CD14-positive monocyte (primary cell): ENCODE measurements at regions not wholly inside any gene's neighbourhood (a gene's known extent, or its start where the extent isn't known, plus 50 kb on each side); places are given as distances from the start of the nearest gene placed in this dataset.

Experiments
- DNase-seq, 3 donors: peaks; one replicate each; pipeline ENCODE4 v3.0.0-alpha.2; 2011 to 2022
- H2AFZ ChIP-seq: 2 replicates; pipeline ENCODE4 v1.6.0; 2012; ENCODE audit warnings: mild to moderate bottlenecking, low read depth, low read length, inconsistent platforms; ENCODE audit not compliant: insufficient read depth, poor library complexity, severe bottlenecking
- H3K27ac ChIP-seq, 2 donors: 1 replicate in 1 of 2; 2 replicates in 1 of 2; pipeline ENCODE4 v1.5.1; 2012 to 2013; ENCODE audit warnings: low read length in 2 of 2, control low read depth in 1 of 2, inconsistent platforms in 1 of 2, low read depth in 1 of 2, mild to moderate bottlenecking in 1 of 2
- H3K27me3 ChIP-seq, 2 donors: one replicate each; pipeline versions ENCODE4 v1.6.0 to v1.6.1; 2011 to 2013; ENCODE audit warnings: low read length in 2 of 2; ENCODE audit not compliant: control insufficient read depth in 2 of 2, insufficient read depth in 2 of 2
- H3K36me3 ChIP-seq, 2 donors: replicated peaks in 1 of 2; 1 replicate in 1 of 2; 2 replicates in 1 of 2; pipeline versions ENCODE4 v1.5.1 to v1.6.1; 2012 to 2013; ENCODE audit warnings: low read length in 2 of 2, control low read depth in 1 of 2, inconsistent platforms in 1 of 2, mild to moderate bottlenecking in 1 of 2; ENCODE audit not compliant: insufficient read depth in 2 of 2, control insufficient read depth in 1 of 2
- H3K4me1 ChIP-seq, 2 donors: 1 replicate in 1 of 2; 2 replicates in 1 of 2; pipeline versions ENCODE4 v1.5.1 to v1.6.1; 2012 to 2013; ENCODE audit warnings: low read length in 2 of 2, control low read depth in 1 of 2, inconsistent platforms in 1 of 2, mild to moderate bottlenecking in 1 of 2, moderate library complexity in 1 of 2; ENCODE audit not compliant: insufficient read depth in 2 of 2, control insufficient read depth in 1 of 2
- H3K4me2 ChIP-seq: replicated peaks from 2 replicates; pipeline ENCODE3; 2012; ENCODE audit warnings: low read length, moderate library complexity, mild to moderate bottlenecking; ENCODE audit not compliant: poor library complexity, severe bottlenecking; ENCODE audit errors: extremely low read depth
- H3K4me3 ChIP-seq, 3 experiments: fragments of 200-600 bp in 1 of 3; sonication (generic) in 1 of 3; replicated peaks in 1 of 3; 1 replicate in 2 of 3; 2 replicates in 1 of 3; pipeline ENCODE4 v1.5.1; 2011 to 2013; ENCODE audit warnings: low read length in 3 of 3, mild to moderate bottlenecking in 3 of 3, control low read depth in 2 of 3, low read depth in 2 of 3, inconsistent platforms in 1 of 3, moderate library complexity in 1 of 3
- H3K79me2 ChIP-seq: 2 replicates; pipeline ENCODE4 v1.6.0; 2012; ENCODE audit warnings: mild to moderate bottlenecking, control low read depth, inconsistent platforms, low read length, moderate library complexity; ENCODE audit not compliant: insufficient read depth
- H3K9ac ChIP-seq: 2 replicates; pipeline ENCODE4 v1.6.0; 2017; ENCODE audit warnings: low read length, mild to moderate bottlenecking; ENCODE audit not compliant: insufficient read depth, poor library complexity, severe bottlenecking
- H3K9me3 ChIP-seq, 2 donors: replicated peaks in 1 of 2; 1 replicate in 1 of 2; 2 replicates in 1 of 2; pipeline versions ENCODE4 v1.5.1 to v1.6.1; 2012 to 2013; ENCODE audit warnings: low read length in 2 of 2, control low read depth in 1 of 2; ENCODE audit not compliant: control insufficient read depth in 1 of 2, insufficient read depth in 1 of 2
- H4K20me1 ChIP-seq: 2 replicates; pipeline ENCODE4 v1.6.0; 2012; ENCODE audit warnings: mild to moderate bottlenecking, low read length, control low read depth, moderate library complexity; ENCODE audit not compliant: insufficient read depth
- H3K27ac Mint-ChIP-seq, 7 donors: one replicate each; pipeline ENCODE4 v1.8.0; 2020; ENCODE audit warnings: mild to moderate bottlenecking in 7 of 7, mixed read lengths in 7 of 7, moderate library complexity in 6 of 7, inconsistent platforms in 2 of 7
- H3K27me3 Mint-ChIP-seq, 3 donors: one replicate each; pipeline ENCODE4 v1.8.0; 2021 to 2022; ENCODE audit warnings: low read depth in 3 of 3, mild to moderate bottlenecking in 3 of 3, mixed read lengths in 3 of 3, moderate library complexity in 3 of 3, inconsistent platforms in 1 of 3
- H3K36me3 Mint-ChIP-seq, 2 donors: one replicate each; pipeline ENCODE4 v1.8.0; 2020; ENCODE audit warnings: mixed read lengths in 2 of 2, inconsistent platforms in 1 of 2, mild to moderate bottlenecking in 1 of 2
- H3K4me1 Mint-ChIP-seq: one replicate; pipeline ENCODE4 v1.8.0; 2020; ENCODE audit warnings: mild to moderate bottlenecking, mixed read lengths
- H3K4me3 Mint-ChIP-seq, 2 donors: one replicate each; pipeline ENCODE4 v1.8.0; 2020; ENCODE audit warnings: mild to moderate bottlenecking in 2 of 2, mixed read lengths in 2 of 2, moderate library complexity in 1 of 2
- H3K9me3 Mint-ChIP-seq, 7 donors: one replicate each; pipeline ENCODE4 v1.8.0; 2020 to 2022; ENCODE audit warnings: mixed read lengths in 7 of 7, mild to moderate bottlenecking in 6 of 7, moderate library complexity in 6 of 7, inconsistent platforms in 2 of 7
- CTCF ChIP-seq: fragments of 200-600 bp; IDR thresholded peaks from one replicate; pipeline ENCODE4 v1.8.0; 2022; ENCODE audit warnings: antibody characterized with exemption, mild to moderate bottlenecking
- WGBS: methylation state at CpG from one replicate; pipeline ENCODE4 v1.1.5; 2013; ENCODE audit warnings: missing lambda C conversion rate; ENCODE audit not compliant: insufficient coverage; 5-methylcytosine and 5-hydroxymethylcytosine counted together
- intact Hi-C, 2 donors: fragments of 100-400 bp; cut with micrococcal nuclease; formaldehyde crosslinking; loops; one replicate each; pipeline versions ENCODE4 v1.15.0 to v1.15.1; 2023

- Histone ChIP-seq H2AFZ (no peak overlapping the region), H3K9me3 (no peaks in the 10 kb centered on the region), H3K4me2 (no peak overlapping the region), H3K9ac (no peak overlapping the region), H3K79me2 (no peaks in the 10 kb centered on the region), H3K27ac (no peak overlapping the region), H3K36me3 (no peaks in the 10 kb centered on the region), H4K20me1 (no peaks in the 10 kb centered on the region), H3K27me3 (no peaks in the 10 kb centered on the region), H3K4me3 (no peak overlapping the region), H3K4me1 (no peaks in the 10 kb centered on the region)
- no peak for TF ChIP-seq CTCF
- no peak overlapping the region for H3K27ac Mint-ChIP-seq
- peaks cover 0 to 4% (median 0%) of the 10 kb centered on the region in 7 donors for H3K9me3 Mint-ChIP-seq
- no peak for DNase-seq
- H3K27me3 Mint-ChIP-seq, result peaks cover 0 to 1% (median 0%) of the 10 kb centered on the region in 3 donors
- no peaks in the 10 kb centered on the region for H3K4me1 Mint-ChIP-seq
- H3K36me3 Mint-ChIP-seq, result no peaks in the 10 kb centered on the region
- WGBS, result no CpG with 5 or more reads among the region's 1 CpG
- intact Hi-C loops, result no loop called here
- H3K4me3 Mint-ChIP-seq, result no peak overlapping the region
These were observed 186.8 kb upstream of the SESN3 start for GRCh38 chr11:95417832-95418231.

DNA sequence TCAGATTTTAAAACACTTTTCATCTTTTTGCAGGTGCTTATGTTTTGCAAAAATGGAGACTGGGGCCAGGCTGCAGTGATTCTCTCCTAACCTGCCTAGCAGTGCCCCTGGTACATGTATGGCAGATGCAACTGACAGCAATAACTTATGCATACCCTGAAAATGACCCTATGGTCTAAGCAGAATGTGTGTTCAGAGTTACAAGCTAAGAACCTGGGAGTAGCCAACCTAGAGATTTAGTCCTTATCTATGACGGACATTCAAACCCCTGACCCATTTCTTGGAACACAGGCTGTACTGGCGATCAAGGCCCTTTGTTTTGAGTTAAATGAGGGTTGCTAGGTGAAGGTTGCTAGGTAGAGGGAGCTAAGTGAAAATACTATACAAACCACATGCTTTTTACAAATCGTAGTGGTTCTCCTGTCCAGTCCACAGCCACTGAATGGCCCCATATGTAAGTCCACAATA is 184.9 kb upstream of the SESN3 start:
- Histone ChIP-seq H3K27me3 (no peaks in the 10 kb centered on the region), H3K27ac (no peak overlapping the region), H3K4me2 (no peak overlapping the region), H3K9ac (no peak overlapping the region), H3K79me2 (no peaks in the 10 kb centered on the region), H4K20me1 (no peaks in the 10 kb centered on the region), H2AFZ (no peak overlapping the region), H3K36me3 (no peaks in the 10 kb centered on the region), H3K4me3 (no peak overlapping the region), H3K4me1 (no peaks in the 10 kb centered on the region), H3K9me3 (no peaks in the 10 kb centered on the region)
- DNase-seq, result no peak
- H3K9me3 Mint-ChIP-seq, result peaks cover 0 to 3% (median 2%) of the 10 kb centered on the region in 7 donors
- peaks cover 0 to 1% (median 0%) of the 10 kb centered on the region in 3 donors for H3K27me3 Mint-ChIP-seq
- intact Hi-C loops, result no loop called here
- no peak for TF ChIP-seq CTCF
- WGBS, result no CpG with 5 or more reads among the region's 3 CpGs
- no peak overlapping the region for H3K27ac Mint-ChIP-seq
- no peak overlapping the region for H3K4me3 Mint-ChIP-seq
- H3K36me3 Mint-ChIP-seq, result no peaks in the 10 kb centered on the region
- H3K4me1 Mint-ChIP-seq, result peaks cover 2% of the 10 kb centered on the region
